H1 (cell line): ENCODE measurements at regions not wholly inside any gene's neighbourhood (a gene's known extent, or its start where the extent isn't known, plus 50 kb on each side); places are given as distances from the start of the nearest gene placed in this dataset.

Experiments used
- CTCF ChIA-PET: fragments of 300-600 bp; sonication (Branson Sonifier 250); formaldehyde crosslinking; loops from one replicate; lab custom pipeline; 2021; ENCODE audit not compliant: partially characterized antibody; lab: Charles Lee
- POLR2A ChIA-PET: fragments of 300-600 bp; sonication (Branson Sonifier 250); formaldehyde crosslinking; loops from one replicate; lab custom pipeline; 2021; ENCODE audit warnings: inconsistent platforms; ENCODE audit not compliant: partially characterized antibody; lab: Charles Lee
- DNase-seq, 2 experiments: peaks; one replicate each; pipeline versions ENCODE4 v3.0.0 to v3.0.0-alpha.2; 2010 to 2022; ENCODE audit warnings: low spot score in 2 of 2, low read depth in 1 of 2, mixed read lengths in 1 of 2
- FAIRE-seq: peaks from 2 replicates; lab custom pipeline; 2011; peaks lifted over from hg19 to GRCh38; lab: Jason Lieb, UNC
- H2AFZ ChIP-seq: 2 replicates; pipeline ENCODE4 v1.8.1; 2012; ENCODE audit warnings: low read length, inconsistent platforms
- H2AK5ac ChIP-seq: 2 replicates; pipeline ENCODE4 v1.6.1; 2013; ENCODE audit warnings: low read depth, low read length
- H2BK120ac ChIP-seq: replicated peaks from 2 replicates; pipeline ENCODE3; 2013; ENCODE audit warnings: low read depth, low read length, inconsistent platforms
- H2BK12ac ChIP-seq: 2 replicates; pipeline ENCODE4 v1.6.1; 2013; ENCODE audit warnings: low read depth, low read length
- H2BK15ac ChIP-seq: 2 replicates; pipeline ENCODE4 v1.6.1; 2013; ENCODE audit warnings: low read length
- H2BK20ac ChIP-seq: 2 replicates; pipeline ENCODE4 v1.6.1; 2013; ENCODE audit warnings: low read length
- H2BK5ac ChIP-seq: 2 replicates; pipeline ENCODE4 v1.6.1; 2013; ENCODE audit warnings: low read depth, low read length
- H3K14ac ChIP-seq: 2 replicates; pipeline ENCODE4 v1.6.1; 2013; ENCODE audit warnings: inconsistent platforms; ENCODE audit not compliant: insufficient read length
- H3K18ac ChIP-seq: 2 replicates; pipeline ENCODE4 v1.6.1; 2013; ENCODE audit warnings: low read length; ENCODE audit errors: extremely low read depth
- H3K23ac ChIP-seq: 2 replicates; pipeline ENCODE4 v1.6.1; 2013; ENCODE audit warnings: inconsistent platforms; ENCODE audit not compliant: insufficient read length
- H3K23me2 ChIP-seq: 2 replicates; pipeline ENCODE4 v1.6.1; 2013; ENCODE audit warnings: low read depth, low read length
- H3K27ac ChIP-seq: 2 replicates; pipeline ENCODE4 v1.6.1; 2011; ENCODE audit warnings: low read depth, low read length, inconsistent platforms
- H3K27me3 ChIP-seq, 4 experiments: replicated peaks in 1 of 4; 1 replicate in 1 of 4; 2 replicates in 3 of 4; pipeline versions ENCODE4 v1.6.1 to v1.8.1; 2011 to 2013; ENCODE audit warnings: low read length in 3 of 4, mild to moderate bottlenecking in 3 of 4, inconsistent platforms in 2 of 4, mixed read lengths in 2 of 4, moderate library complexity in 1 of 4; ENCODE audit not compliant: control insufficient read depth in 3 of 4, insufficient read depth in 3 of 4; ENCODE audit errors: extremely low read depth in 1 of 4
- H3K36me3 ChIP-seq, 4 experiments: 2 replicates each; pipeline versions ENCODE4 v1.6.1 to v1.8.1; 2011 to 2013; ENCODE audit warnings: mild to moderate bottlenecking in 4 of 4, low read length in 3 of 4, moderate library complexity in 2 of 4, control low read depth in 1 of 4, inconsistent platforms in 1 of 4; ENCODE audit not compliant: insufficient read depth in 4 of 4, control insufficient read depth in 2 of 4
- H3K4ac ChIP-seq: replicated peaks from 2 replicates; pipeline ENCODE3; 2013; ENCODE audit warnings: low read length, low read depth, mixed read lengths, inconsistent platforms; ENCODE audit not compliant: insufficient read length
- H3K4me1 ChIP-seq, 4 experiments: replicated peaks in 1 of 4; 1 replicate in 1 of 4; 2 replicates in 3 of 4; pipeline versions ENCODE4 v1.6.1 to v1.8.1; 2011 to 2013; ENCODE audit warnings: low read length in 3 of 4, inconsistent platforms in 2 of 4, mixed read lengths in 1 of 4; ENCODE audit not compliant: insufficient read depth in 4 of 4, control insufficient read depth in 3 of 4
- H3K4me2 ChIP-seq, 2 experiments: 2 replicates each; pipeline versions ENCODE4 v1.6.1 to v1.8.1; 2011 to 2013; ENCODE audit warnings: low read depth in 2 of 2, low read length in 2 of 2, control low read depth in 1 of 2, inconsistent platforms in 1 of 2, mild to moderate bottlenecking in 1 of 2; ENCODE audit not compliant: insufficient read depth in 1 of 2
- H3K4me3 ChIP-seq, 4 experiments: fragments of 200-600, 300-600 bp in 1 of 4; sonication (generic), shearing (Covaris generic), sonication (Bioruptor Twin) in 1 of 4; 2 replicates each; pipeline versions ENCODE4 v1.5.1 to v1.8.1; 2011 to 2016; ENCODE audit warnings: low read length in 4 of 4, low read depth in 3 of 4, control low read depth in 2 of 4, inconsistent platforms in 2 of 4, mild to moderate bottlenecking in 2 of 4, mixed read lengths in 1 of 4, moderate library complexity in 1 of 4; ENCODE audit not compliant: insufficient read depth in 2 of 4; ENCODE audit errors: extremely low read depth in 1 of 4
- H3K56ac ChIP-seq: replicated peaks from 2 replicates; pipeline ENCODE3; 2013; ENCODE audit warnings: low read depth, mild to moderate bottlenecking, mixed read lengths, low read length, inconsistent platforms; ENCODE audit not compliant: insufficient read length
- H3K79me1 ChIP-seq: 2 replicates; pipeline ENCODE4 v1.6.1; 2013; ENCODE audit warnings: low read depth, low read length, control low read depth
- H3K79me2 ChIP-seq, 2 experiments: 2 replicates each; pipeline versions ENCODE4 v1.6.1 to v1.8.1; 2012 to 2013; ENCODE audit warnings: low read length in 2 of 2, mild to moderate bottlenecking in 2 of 2, inconsistent platforms in 1 of 2; ENCODE audit not compliant: insufficient read depth in 2 of 2, control insufficient read depth in 1 of 2
- H3K9ac ChIP-seq, 4 experiments: replicated peaks in 1 of 4; 1 replicate in 1 of 4; 2 replicates in 3 of 4; pipeline versions ENCODE4 v1.6.1 to v1.8.1; 2011 to 2013; ENCODE audit warnings: low read depth in 3 of 4, low read length in 3 of 4, control low read depth in 2 of 4, mild to moderate bottlenecking in 2 of 4, moderate library complexity in 2 of 4, inconsistent platforms in 1 of 4; ENCODE audit errors: extremely low read depth in 1 of 4
- H3K9me3 ChIP-seq, 2 experiments: 2 replicates each; pipeline versions ENCODE4 v1.6.1 to v1.8.1; 2012 to 2013; ENCODE audit warnings: mild to moderate bottlenecking in 2 of 2, moderate library complexity in 2 of 2, control low read depth in 1 of 2, inconsistent platforms in 1 of 2, low read depth in 1 of 2, low read length in 1 of 2, mixed read lengths in 1 of 2; ENCODE audit not compliant: insufficient read depth in 2 of 2
- H4K20me1 ChIP-seq, 2 experiments: replicated peaks in 1 of 2; 2 replicates each; pipeline versions ENCODE3 to v1.8.1; 2011 to 2013; ENCODE audit warnings: inconsistent platforms in 2 of 2, low read length in 2 of 2, mild to moderate bottlenecking in 1 of 2; ENCODE audit not compliant: insufficient read depth in 2 of 2, control insufficient read depth in 1 of 2
- H4K5ac ChIP-seq: 2 replicates; pipeline ENCODE4 v1.6.1; 2013; ENCODE audit warnings: low read length, low read depth, mixed read lengths, inconsistent platforms; ENCODE audit not compliant: insufficient read length
- H4K8ac ChIP-seq: 2 replicates; pipeline ENCODE4 v1.8.0; 2013; ENCODE audit warnings: mild to moderate bottlenecking, moderate library complexity, low read length, inconsistent platforms; ENCODE audit not compliant: insufficient read depth; ENCODE audit errors: extremely low read depth
- H4K91ac ChIP-seq: replicated peaks from 2 replicates; pipeline ENCODE3; 2013; ENCODE audit warnings: low read length, mixed read lengths, inconsistent platforms; ENCODE audit not compliant: insufficient read length
- BACH1 ChIP-seq: IDR thresholded peaks from 2 replicates; pipeline ENCODE4 v1.6.1; 2012; ENCODE audit warnings: low read length, improper control_type of control experiment
- EGR1 ChIP-seq: IDR thresholded peaks from 2 replicates; pipeline ENCODE4 v1.6.1; 2011; ENCODE audit warnings: low read depth, low read length, borderline replicate concordance
- FOSL1 ChIP-seq: IDR thresholded peaks from 2 replicates; pipeline ENCODE4 v1.6.1; 2011; ENCODE audit warnings: mild to moderate bottlenecking, low read depth, low read length, moderate library complexity; ENCODE audit not compliant: insufficient read depth
- HDAC2 ChIP-seq, 2 experiments: fragments of 300-600 bp in 1 of 2; sonication (generic) in 1 of 2; IDR thresholded peaks; 2 replicates each; pipeline ENCODE4 v1.6.1; 2011 to 2012; ENCODE audit warnings: low read depth in 2 of 2, low read length in 2 of 2, mild to moderate bottlenecking in 2 of 2, moderate library complexity in 2 of 2, borderline replicate concordance in 1 of 2, inconsistent platforms in 1 of 2
- JUND ChIP-seq: IDR thresholded peaks from 2 replicates; pipeline ENCODE4 v1.6.1; 2011; ENCODE audit warnings: mild to moderate bottlenecking, improper control_type of control experiment, low read length
- KDM4A ChIP-seq: IDR thresholded peaks from one replicate; pipeline ENCODE4 v1.7.1; 2012; ENCODE audit warnings: low read depth, mild to moderate bottlenecking, moderate library complexity, low read length, inconsistent platforms; ENCODE audit not compliant: severe bottlenecking
- NANOG ChIP-seq: IDR thresholded peaks from 2 replicates; pipeline ENCODE4 v1.6.1; 2011; ENCODE audit warnings: low read length, low read depth, mild to moderate bottlenecking, inconsistent platforms; ENCODE audit not compliant: insufficient read depth, poor library complexity, severe bottlenecking
- YY1 ChIP-seq: IDR thresholded peaks from 2 replicates; pipeline ENCODE4 v1.6.1; 2011; ENCODE audit warnings: low read depth, mild to moderate bottlenecking, low read length
- ZNF274 ChIP-seq: IDR thresholded peaks from 2 replicates; pipeline ENCODE4 v1.7.0; 2012; ENCODE audit warnings: low read length, borderline replicate concordance; ENCODE audit errors: extremely low read depth
- WGBS, 2 experiments: shearing (Covaris generic) in 1 of 2; methylation state at CpG; one replicate each; pipeline versions ENCODE4 v1.1.6 to v1.1.7; 2013 to 2015; ENCODE audit warnings: low lambda C conversion rate in 2 of 2, mixed read lengths in 2 of 2, inconsistent platforms in 1 of 2, low coverage in 1 of 2, missing lambda C conversion rate in 1 of 2; ENCODE audit not compliant: insufficient replicate concordance in 2 of 2, insufficient coverage in 1 of 2, insufficient read length in 1 of 2; ENCODE audit errors: extremely low coverage in 1 of 2, missing lambda C conversion rate in 1 of 2; 5-methylcytosine and 5-hydroxymethylcytosine counted together

DNA sequence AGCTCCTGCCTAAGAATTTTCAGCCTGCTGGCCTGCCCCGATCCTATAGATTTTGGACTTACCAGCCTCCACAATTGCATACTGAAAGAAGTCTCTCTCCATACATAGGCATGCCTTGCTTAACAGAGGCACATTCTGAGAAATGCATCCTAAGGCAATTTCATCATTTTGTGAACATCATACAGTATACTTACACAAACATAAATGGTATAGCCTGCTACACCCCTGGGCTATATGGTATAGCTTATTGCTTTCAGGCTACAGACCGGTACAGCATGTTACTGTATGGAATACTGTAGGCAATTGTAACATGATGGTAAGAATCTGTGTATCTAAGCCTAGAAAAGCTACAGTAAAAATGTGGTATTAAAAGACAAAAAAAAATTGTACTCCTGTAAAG lies 174.7 kb downstream of the NRIP1 start:
- Histone ChIP-seq H4K91ac (no peak overlapping the region), H4K20me1 (no peaks in the 10 kb centered on the region), H3K79me2 (no peaks in the 10 kb centered on the region), H3K4me3 (no peak overlapping the region), H3K4me2 (no peak overlapping the region), H4K5ac (no peak overlapping the region), H3K23ac (no peak overlapping the region), H3K27ac (no peak overlapping the region), H2BK12ac (no peak overlapping the region), H2AFZ (no peak overlapping the region), H3K56ac (no peak overlapping the region), H3K4ac (no peak overlapping the region), H3K27me3 (no peaks in the 10 kb centered on the region), H2BK120ac (no peak overlapping the region), H3K9me3 (no peaks in the 10 kb centered on the region), H2BK15ac (no peak overlapping the region), H3K79me1 (no peaks in the 10 kb centered on the region), H4K8ac (no peak overlapping the region), H3K9ac (no peak overlapping the region), H2BK5ac (no peak overlapping the region), H2AK5ac (no peak overlapping the region), H3K14ac (no peak overlapping the region), H3K36me3 (no peaks in the 10 kb centered on the region), H3K23me2 (no peaks in the 10 kb centered on the region), H2BK20ac (no peak overlapping the region), H3K4me1 (no peaks in the 10 kb centered on the region), H3K18ac (no peak overlapping the region)
- WGBS, 2 experiments, result 100% methylated on average over 2 of the region's 2 CpGs; no CpG with 5 or more reads in 1 of the 2 experiments
- ChIA-PET POLR2A (interaction anchor here (1.2 kb wide), 1 partner anchor 9 kb away, joined by 3 read pairs; no protein-coding TSS in a partner anchor), CTCF (interaction anchor here (1.1 to 2.1 kb wide), 4 partner anchors 16 to 225 kb away, joined by 3 to 7 read pairs (median 4); no protein-coding TSS in a partner anchor)
- TF ChIP-seq FOSL1 (no peak), JUND (no peak), EGR1 (no peak), HDAC2 (IDR thresholded peaks at IDR 0.05; ENCODE audit: borderline replicate concordance in 1 of 2, low read depth in 2 of 2, low read length in 2 of 2) (no peak), YY1 (no peak), ZNF274 (no peak), KDM4A (no peak), BACH1 (no peak), NANOG (no peak)
- DNase-seq, result no peak
- FAIRE-seq, result no peak
